Globus pallidus (tissue), 1 donor: ENCODE measurements at regions not wholly inside any gene's neighbourhood (a gene's known extent, or its start where the extent isn't known, plus 50 kb on each side); places are given as distances from the start of the nearest gene placed in this dataset.
"Not testable (repeated sequence)": the region's sequence is repeated elsewhere in the genome, so short reads cannot be mapped to it uniquely, and the experiment has no call there.

Source experiments
- DNase-seq: peaks from one replicate; pipeline ENCODE4 v3.0.0-alpha.2; 2015; ENCODE audit warnings: low spot score

- no peak for DNase-seq
Observed at GRCh38 chr7:118418433-118418832, 193.9 kb downstream of the ANKRD7 start.

GRCh38 chr7:118420888-118421287, 196.4 kb downstream of the ANKRD7 start:
- no peak for DNase-seq

- DNase-seq = no peak
Observed at GRCh38 chr7:118429141-118429540, 204.6 kb downstream of the ANKRD7 start.

GRCh38 chr7:118436663-118437062, 212.2 kb downstream of the ANKRD7 start:
- DNase-seq = no peak

- not testable (repeated sequence) for DNase-seq
Observed at GRCh38 chr7:118449030-118449429, 224.5 kb downstream of the ANKRD7 start.

- DNase-seq = no peak
Observed at GRCh38 chr7:118449797-118450567, 225.5 kb downstream of the ANKRD7 start.

- no peak for DNase-seq
Observed at GRCh38 chr7:118452128-118452527, 227.6 kb downstream of the ANKRD7 start.

GRCh38 chr7:118467381-118467780, 242.9 kb downstream of the ANKRD7 start:
- no peak for DNase-seq

- DNase-seq = no peak
Observed at GRCh38 chr7:118472581-118472980, 248.1 kb downstream of the ANKRD7 start.

- no peak for DNase-seq
Observed at GRCh38 chr7:118473271-118473670, 248.8 kb downstream of the ANKRD7 start.

GRCh38 chr7:118476036-118476435, 251.5 kb downstream of the ANKRD7 start:
- DNase-seq = no peak

- DNase-seq = no peak
Observed at GRCh38 chr7:118477036-118477435, 252.5 kb downstream of the ANKRD7 start.

- DNase-seq = no peak
Observed at GRCh38 chr7:118478236-118478635, 253.7 kb downstream of the ANKRD7 start.

GRCh38 chr7:118478931-118479330, 254.4 kb downstream of the ANKRD7 start:
- DNase-seq = no peak

- no peak for DNase-seq
Observed at GRCh38 chr7:118492466-118492865, 268.0 kb downstream of the ANKRD7 start.

GRCh38 chr7:118496138-118496644, 271.7 kb downstream of the ANKRD7 start:
- DNase-seq = no peak

- DNase-seq = no peak
Observed at GRCh38 chr7:118502235-118502634, 277.7 kb downstream of the ANKRD7 start.

- DNase-seq = peak; percentile 18
Observed at GRCh38 chr7:118511146-118511545, 286.6 kb downstream of the ANKRD7 start.

- DNase-seq = no peak
Observed at GRCh38 chr7:118517275-118517674, 292.8 kb downstream of the ANKRD7 start.

GRCh38 chr7:118525020-118525419, 300.5 kb downstream of the ANKRD7 start:
- DNase-seq = no peak

GRCh38 chr7:118531566-118531965, 307.1 kb downstream of the ANKRD7 start:
- no peak for DNase-seq

- no peak for DNase-seq
Observed at GRCh38 chr7:118559207-118559606, 334.7 kb downstream of the ANKRD7 start.

- no peak for DNase-seq
Observed at GRCh38 chr7:118563311-118563710, 338.8 kb downstream of the ANKRD7 start.

GRCh38 chr7:118572604-118573003, 348.1 kb downstream of the ANKRD7 start:
- DNase-seq = no peak
